ENCODE measurements at regions not wholly inside any gene's neighbourhood (a gene's known extent, or its start where the extent isn't known, plus 50 kb on each side); places are given as distances from the start of the nearest gene placed in this dataset.

GRCh38 chr9:115292584-115293279 is 174.8 kb upstream of the TNC start:
- TF ChIP-seq CTCF (IDR thresholded peaks at IDR 0.05) (no peak), CBX2 (IDR thresholded peaks at IDR 0.05; ENCODE audit: borderline replicate concordance, low read depth) (no peak), CHD2 (IDR thresholded peaks at IDR 0.05; ENCODE audit: low read length, partially characterized antibody) (no peak), JUNB (IDR thresholded peaks at IDR 0.05) (no peak), POLR2A (IDR thresholded peaks at IDR 0.05; ENCODE audit: low read length) (no peak), MAX (IDR thresholded peaks at IDR 0.05) (no peak), CHD4 (IDR thresholded peaks at IDR 0.05; ENCODE audit: borderline replicate concordance) (no peak), RCOR1 (IDR thresholded peaks at IDR 0.05; ENCODE audit: low read depth, low read length) (no peak)
- TF ChIP-seq, protein P1, sequence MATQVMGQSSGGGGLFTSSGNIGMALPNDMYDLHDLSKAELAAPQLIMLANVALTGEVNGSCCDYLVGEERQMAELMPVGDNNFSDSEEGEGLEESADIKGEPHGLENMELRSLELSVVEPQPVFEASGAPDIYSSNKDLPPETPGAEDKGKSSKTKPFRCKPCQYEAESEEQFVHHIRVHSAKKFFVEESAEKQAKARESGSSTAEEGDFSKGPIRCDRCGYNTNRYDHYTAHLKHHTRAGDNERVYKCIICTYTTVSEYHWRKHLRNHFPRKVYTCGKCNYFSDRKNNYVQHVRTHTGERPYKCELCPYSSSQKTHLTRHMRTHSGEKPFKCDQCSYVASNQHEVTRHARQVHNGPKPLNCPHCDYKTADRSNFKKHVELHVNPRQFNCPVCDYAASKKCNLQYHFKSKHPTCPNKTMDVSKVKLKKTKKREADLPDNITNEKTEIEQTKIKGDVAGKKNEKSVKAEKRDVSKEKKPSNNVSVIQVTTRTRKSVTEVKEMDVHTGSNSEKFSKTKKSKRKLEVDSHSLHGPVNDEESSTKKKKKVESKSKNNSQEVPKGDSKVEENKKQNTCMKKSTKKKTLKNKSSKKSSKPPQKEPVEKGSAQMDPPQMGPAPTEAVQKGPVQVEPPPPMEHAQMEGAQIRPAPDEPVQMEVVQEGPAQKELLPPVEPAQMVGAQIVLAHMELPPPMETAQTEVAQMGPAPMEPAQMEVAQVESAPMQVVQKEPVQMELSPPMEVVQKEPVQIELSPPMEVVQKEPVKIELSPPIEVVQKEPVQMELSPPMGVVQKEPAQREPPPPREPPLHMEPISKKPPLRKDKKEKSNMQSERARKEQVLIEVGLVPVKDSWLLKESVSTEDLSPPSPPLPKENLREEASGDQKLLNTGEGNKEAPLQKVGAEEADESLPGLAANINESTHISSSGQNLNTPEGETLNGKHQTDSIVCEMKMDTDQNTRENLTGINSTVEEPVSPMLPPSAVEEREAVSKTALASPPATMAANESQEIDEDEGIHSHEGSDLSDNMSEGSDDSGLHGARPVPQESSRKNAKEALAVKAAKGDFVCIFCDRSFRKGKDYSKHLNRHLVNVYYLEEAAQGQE (IDR thresholded peaks at IDR 0.05): no peak
